Panc1 (cell line): ENCODE measurements at regions not wholly inside any gene's neighbourhood (a gene's known extent, or its start where the extent isn't known, plus 50 kb on each side); places are given as distances from the start of the nearest gene placed in this dataset.

ENCODE experiments used
- ATAC-seq: fragments of 200-7000 bp; cut with Tn5 transposase; 2 replicates; pipeline ENCODE4 v1.9.1; 2020; ENCODE audit warnings: mild to moderate bottlenecking, moderate library complexity
- BruUV-seq: library from RNA; stranded (reverse); fragments of 400-500 nt; replicated peaks from 2 replicates; lab custom pipeline; 2021; lab: Mats Ljungman, UMichigan
- CTCF ChIA-PET: fragments of 300-600 bp; sonication (Branson Sonifier 250); formaldehyde crosslinking; loops from one replicate; lab custom pipeline; 2022; ENCODE audit warnings: antibody characterized with exemption; lab: Charles Lee
- POLR2A ChIA-PET: fragments of 300-600 bp; sonication (Branson Sonifier 250); formaldehyde crosslinking; loops from one replicate; lab custom pipeline; 2022; ENCODE audit warnings: antibody characterized with exemption; lab: Charles Lee
- DNase-seq: peaks from one replicate; pipeline ENCODE4 v3.0.0-alpha.2; 2010; ENCODE audit warnings: low read depth, low spot score
- H3K27ac ChIP-seq: 2 replicates; pipeline ENCODE4 v1.5.1; 2011; ENCODE audit warnings: mild to moderate bottlenecking, low read length, inconsistent platforms
- H3K27me3 ChIP-seq: fragments of 200-500 bp; sonication (Bioruptor generic); 2 replicates; pipeline ENCODE4 v1.6.0; 2014; ENCODE audit warnings: low read length, inconsistent platforms; ENCODE audit not compliant: control insufficient read depth, insufficient read depth
- H3K36me3 ChIP-seq: fragments of 200-500 bp; sonication (Bioruptor generic); 2 replicates; pipeline ENCODE4 v1.5.1; 2014; ENCODE audit warnings: inconsistent platforms, mild to moderate bottlenecking, low read length, moderate library complexity; ENCODE audit not compliant: control insufficient read depth, insufficient read depth
- H3K4me1 ChIP-seq: 2 replicates; pipeline ENCODE4 v1.5.1; 2011; ENCODE audit warnings: inconsistent platforms, mild to moderate bottlenecking, low read length, moderate library complexity; ENCODE audit not compliant: control insufficient read depth, insufficient read depth
- H3K4me3 ChIP-seq, 2 experiments: 2 replicates each; pipeline ENCODE4 v1.5.1; 2011 to 2012; ENCODE audit warnings: low read depth in 2 of 2, low read length in 2 of 2, mild to moderate bottlenecking in 2 of 2, inconsistent platforms in 1 of 2, moderate library complexity in 1 of 2
- H3K9me3 ChIP-seq: fragments of 200-500 bp; sonication (Bioruptor generic); 2 replicates; pipeline ENCODE4 v1.5.1; 2014; ENCODE audit warnings: low read depth, mild to moderate bottlenecking, inconsistent platforms, low read length, moderate library complexity; ENCODE audit not compliant: control insufficient read depth, insufficient read depth
- CTCF ChIP-seq: fragments of 450-650 bp; IDR thresholded peaks from 2 replicates; pipeline ENCODE4 v1.5.1; 2017; ENCODE audit warnings: mild to moderate bottlenecking
- POLR2AphosphoS5 ChIP-seq: IDR thresholded peaks from 2 replicates; pipeline ENCODE4 v1.6.1; 2012; ENCODE audit warnings: mild to moderate bottlenecking, low read depth, low read length, moderate library complexity
- REST ChIP-seq, 2 experiments: IDR thresholded peaks; 2 replicates each; pipeline ENCODE4 v1.6.1; 2011 to 2012; ENCODE audit warnings: low read depth in 2 of 2, control low read depth in 1 of 2, low read length in 1 of 2, mild to moderate bottlenecking in 1 of 2, moderate library complexity in 1 of 2; ENCODE audit not compliant: insufficient read depth in 1 of 2
- SIN3A ChIP-seq: IDR thresholded peaks from 2 replicates; pipeline ENCODE4 v1.6.1; 2012; ENCODE audit warnings: low read depth, mild to moderate bottlenecking, low read length, moderate library complexity, borderline replicate concordance; ENCODE audit not compliant: insufficient read depth
- TCF7L2 ChIP-seq: IDR thresholded peaks from 2 replicates; pipeline ENCODE4 v1.6.1; 2011; ENCODE audit warnings: mild to moderate bottlenecking, low read depth, low read length, inconsistent platforms
- in situ Hi-C: cut with HindIII; loops from 2 replicates; pipeline ENCODE4 v1.10.0; 2016; ENCODE audit warnings: low sequenced_read_pairs, low pct_unique_long_range_greater_than_20kb
- intact Hi-C: fragments of 100-400 bp; cut with micrococcal nuclease; formaldehyde crosslinking; loops from one replicate; pipeline ENCODE4 v1.10.0; 2022; ENCODE audit not compliant: unreplicated experiment

GRCh38 chr4:163930086-163930485 lies 435.6 kb downstream of the TMA16 start:
- Histone ChIP-seq H3K9me3 (no peaks in the 10 kb centered on the region), H3K27me3 (no peaks in the 10 kb centered on the region), H3K4me3 (no peak overlapping the region), H3K4me1 (no peaks in the 10 kb centered on the region), H3K36me3 (no peaks in the 10 kb centered on the region), H3K27ac (no peak overlapping the region)
- no peak for DNase-seq
- intact Hi-C loops (no loop called here), in situ Hi-C loops (no loop called here)
- ChIA-PET CTCF (no interaction called here), POLR2A (no interaction called here)
- no peak for ATAC-seq
- no peak for TF ChIP-seq REST (IDR thresholded peaks at IDR 0.05; ENCODE audit: insufficient read depth in 1 of 2, low read depth in 2 of 2, low read length in 1 of 2)
- TF ChIP-seq SIN3A: no peak
- no peak for TF ChIP-seq POLR2AphosphoS5
- TF ChIP-seq CTCF: no peak
- TF ChIP-seq TCF7L2: no peak
- BruUV-seq: no TSS peak

GRCh38 chr4:163932504-163932903 lies 438.0 kb downstream of the TMA16 start:
- Histone ChIP-seq H3K9me3 (no peaks in the 10 kb centered on the region), H3K4me1 (no peaks in the 10 kb centered on the region), H3K4me3 (no peak overlapping the region), H3K27ac (no peak overlapping the region), H3K27me3 (no peaks in the 10 kb centered on the region), H3K36me3 (no peaks in the 10 kb centered on the region)
- no peak for ATAC-seq
- in situ Hi-C loops: no loop called here
- POLR2A ChIA-PET: no interaction called here
- intact Hi-C loops: no loop called here
- no peak for DNase-seq
- no TSS peak for BruUV-seq
- TF ChIP-seq POLR2AphosphoS5 (no peak), TCF7L2 (no peak), REST (IDR thresholded peaks at IDR 0.05; ENCODE audit: insufficient read depth in 1 of 2, low read depth in 2 of 2, low read length in 1 of 2) (no peak), CTCF (no peak)
- CTCF ChIA-PET: no interaction called here
